Mammary epithelial cell (primary cell): ENCODE measurements at regions not wholly inside any gene's neighbourhood (a gene's known extent, or its start where the extent isn't known, plus 50 kb on each side); places are given as distances from the start of the nearest gene placed in this dataset.

Source experiments
- EZH2 ChIP-seq: IDR thresholded peaks from 2 replicates; pipeline ENCODE4 v1.6.1; 2012; ENCODE audit warnings: low read length, inconsistent platforms, borderline replicate concordance
- TF ChIP-seq, protein P1 (sequence below), 2 donors: IDR thresholded peaks in 1 of 2; conservative IDR thresholded peaks in 1 of 2; 2 replicates each; pipeline ENCODE4 v1.5.1; 2011 to 2012; ENCODE audit warnings: inconsistent platforms in 2 of 2, low read length in 2 of 2, mild to moderate bottlenecking in 2 of 2, control low read depth in 1 of 2, low read depth in 1 of 2; ENCODE audit not compliant: insufficient read depth in 1 of 2; ENCODE audit errors: extremely low read depth in 1 of 2

DNA sequence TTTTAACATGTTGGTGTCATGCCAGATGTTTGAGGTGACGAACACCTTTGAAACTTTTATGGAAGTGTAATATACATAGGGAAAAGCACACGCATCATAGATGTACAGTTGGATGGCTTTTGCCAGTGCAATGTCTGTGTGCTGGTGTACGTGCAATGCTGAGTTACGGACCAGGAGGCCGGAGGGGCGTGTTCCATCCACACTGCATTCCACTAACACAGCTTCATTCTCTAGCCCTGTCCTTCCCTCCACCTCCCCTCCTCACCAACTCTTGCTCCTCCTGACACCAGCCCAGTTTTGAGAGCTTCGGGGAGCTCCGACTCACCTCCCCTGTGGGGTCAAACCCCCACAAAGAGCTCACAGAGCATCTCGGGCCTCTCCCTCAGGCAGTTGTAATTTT is 358.8 kb downstream of the C16orf95 start:
- TF ChIP-seq, protein P1, sequence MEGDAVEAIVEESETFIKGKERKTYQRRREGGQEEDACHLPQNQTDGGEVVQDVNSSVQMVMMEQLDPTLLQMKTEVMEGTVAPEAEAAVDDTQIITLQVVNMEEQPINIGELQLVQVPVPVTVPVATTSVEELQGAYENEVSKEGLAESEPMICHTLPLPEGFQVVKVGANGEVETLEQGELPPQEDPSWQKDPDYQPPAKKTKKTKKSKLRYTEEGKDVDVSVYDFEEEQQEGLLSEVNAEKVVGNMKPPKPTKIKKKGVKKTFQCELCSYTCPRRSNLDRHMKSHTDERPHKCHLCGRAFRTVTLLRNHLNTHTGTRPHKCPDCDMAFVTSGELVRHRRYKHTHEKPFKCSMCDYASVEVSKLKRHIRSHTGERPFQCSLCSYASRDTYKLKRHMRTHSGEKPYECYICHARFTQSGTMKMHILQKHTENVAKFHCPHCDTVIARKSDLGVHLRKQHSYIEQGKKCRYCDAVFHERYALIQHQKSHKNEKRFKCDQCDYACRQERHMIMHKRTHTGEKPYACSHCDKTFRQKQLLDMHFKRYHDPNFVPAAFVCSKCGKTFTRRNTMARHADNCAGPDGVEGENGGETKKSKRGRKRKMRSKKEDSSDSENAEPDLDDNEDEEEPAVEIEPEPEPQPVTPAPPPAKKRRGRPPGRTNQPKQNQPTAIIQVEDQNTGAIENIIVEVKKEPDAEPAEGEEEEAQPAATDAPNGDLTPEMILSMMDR (conservative IDR thresholded peaks at IDR 0.05 in 1 of 2, IDR thresholded peaks at IDR 0.05 in 1 of 2; ENCODE audit: extremely low read depth in 1 of 2, insufficient read depth in 1 of 2, low read depth in 1 of 2, low read length in 2 of 2): no peak
- no peak for TF ChIP-seq EZH2
